Upper lobe of left lung (tissue), 4 donors: ENCODE measurements at regions not wholly inside any gene's neighbourhood (a gene's known extent, or its start where the extent isn't known, plus 50 kb on each side); places are given as distances from the start of the nearest gene placed in this dataset.

Source experiments
- POLR2A ChIP-seq, 4 donors: fragments of 450-650 bp; IDR thresholded peaks; one replicate each; pipeline ENCODE4 v1.5.1; 2016 to 2017; ENCODE audit warnings: antibody characterized with exemption in 4 of 4, mild to moderate bottlenecking in 2 of 4
- POLR2AphosphoS5 ChIP-seq, 2 donors: sonication (generic); formaldehyde crosslinking; IDR thresholded peaks; one replicate each; pipeline ENCODE4 v1.5.1; 2017; ENCODE audit warnings: antibody characterized with exemption in 2 of 2
- TF ChIP-seq, protein P1 (sequence below), 6 experiments: fragments of 450-650 bp in 4 of 6; fragments of 200-600 bp in 2 of 6; sonication (generic) in 2 of 6; IDR thresholded peaks; one replicate each; pipeline ENCODE4 v1.5.1; 2016 to 2019; ENCODE audit warnings: antibody characterized with exemption in 6 of 6

GRCh38 chr16:49049191-49049590 is 232.4 kb downstream of the CBLN1 start:
- TF ChIP-seq, protein P1, sequence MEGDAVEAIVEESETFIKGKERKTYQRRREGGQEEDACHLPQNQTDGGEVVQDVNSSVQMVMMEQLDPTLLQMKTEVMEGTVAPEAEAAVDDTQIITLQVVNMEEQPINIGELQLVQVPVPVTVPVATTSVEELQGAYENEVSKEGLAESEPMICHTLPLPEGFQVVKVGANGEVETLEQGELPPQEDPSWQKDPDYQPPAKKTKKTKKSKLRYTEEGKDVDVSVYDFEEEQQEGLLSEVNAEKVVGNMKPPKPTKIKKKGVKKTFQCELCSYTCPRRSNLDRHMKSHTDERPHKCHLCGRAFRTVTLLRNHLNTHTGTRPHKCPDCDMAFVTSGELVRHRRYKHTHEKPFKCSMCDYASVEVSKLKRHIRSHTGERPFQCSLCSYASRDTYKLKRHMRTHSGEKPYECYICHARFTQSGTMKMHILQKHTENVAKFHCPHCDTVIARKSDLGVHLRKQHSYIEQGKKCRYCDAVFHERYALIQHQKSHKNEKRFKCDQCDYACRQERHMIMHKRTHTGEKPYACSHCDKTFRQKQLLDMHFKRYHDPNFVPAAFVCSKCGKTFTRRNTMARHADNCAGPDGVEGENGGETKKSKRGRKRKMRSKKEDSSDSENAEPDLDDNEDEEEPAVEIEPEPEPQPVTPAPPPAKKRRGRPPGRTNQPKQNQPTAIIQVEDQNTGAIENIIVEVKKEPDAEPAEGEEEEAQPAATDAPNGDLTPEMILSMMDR (IDR thresholded peaks at IDR 0.05): no peak
- no peak for TF ChIP-seq POLR2A (IDR thresholded peaks at IDR 0.05)
- no peak for TF ChIP-seq POLR2AphosphoS5 (IDR thresholded peaks at IDR 0.05)
